ENCODE measurements at regions not wholly inside any gene's neighbourhood (a gene's known extent, or its start where the extent isn't known, plus 50 kb on each side); places are given as distances from the start of the nearest gene placed in this dataset.
"Not testable (repeated sequence)": the region's sequence is repeated elsewhere in the genome, so short reads cannot be mapped to it uniquely, and the experiment has no call there.

DNA sequence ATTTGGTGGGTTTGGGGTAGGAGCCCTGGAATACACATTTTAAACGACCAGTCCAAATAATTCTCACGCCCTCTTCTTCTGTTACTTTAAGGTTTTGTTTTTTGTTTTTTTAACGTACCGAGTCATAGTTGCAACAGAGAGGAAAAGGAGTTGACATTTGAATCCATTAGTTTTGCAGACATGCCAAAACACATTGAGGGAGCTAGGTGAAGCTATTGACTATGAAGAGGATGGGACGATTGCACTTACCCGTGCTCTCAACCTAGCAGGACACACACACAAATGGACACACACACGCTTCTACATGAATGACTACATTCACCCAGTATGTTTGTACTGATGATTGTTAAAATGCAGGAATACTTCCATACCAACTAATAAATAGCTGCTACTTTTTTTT is 54.3 kb upstream of the CIT start:
- Histone ChIP-seq H3K4me1 (no peaks in the 10 kb centered on the region), H3K27me3 (peaks cover 0 to 3% of the 10 kb centered on the region in 2 donors), H3K4me3 (no peak overlapping the region), H3K27ac (no peak overlapping the region), H3K36me3 (no peaks in the 10 kb centered on the region), H3K9me3 (no peaks in the 10 kb centered on the region)
- TF ChIP-seq, protein P1, sequence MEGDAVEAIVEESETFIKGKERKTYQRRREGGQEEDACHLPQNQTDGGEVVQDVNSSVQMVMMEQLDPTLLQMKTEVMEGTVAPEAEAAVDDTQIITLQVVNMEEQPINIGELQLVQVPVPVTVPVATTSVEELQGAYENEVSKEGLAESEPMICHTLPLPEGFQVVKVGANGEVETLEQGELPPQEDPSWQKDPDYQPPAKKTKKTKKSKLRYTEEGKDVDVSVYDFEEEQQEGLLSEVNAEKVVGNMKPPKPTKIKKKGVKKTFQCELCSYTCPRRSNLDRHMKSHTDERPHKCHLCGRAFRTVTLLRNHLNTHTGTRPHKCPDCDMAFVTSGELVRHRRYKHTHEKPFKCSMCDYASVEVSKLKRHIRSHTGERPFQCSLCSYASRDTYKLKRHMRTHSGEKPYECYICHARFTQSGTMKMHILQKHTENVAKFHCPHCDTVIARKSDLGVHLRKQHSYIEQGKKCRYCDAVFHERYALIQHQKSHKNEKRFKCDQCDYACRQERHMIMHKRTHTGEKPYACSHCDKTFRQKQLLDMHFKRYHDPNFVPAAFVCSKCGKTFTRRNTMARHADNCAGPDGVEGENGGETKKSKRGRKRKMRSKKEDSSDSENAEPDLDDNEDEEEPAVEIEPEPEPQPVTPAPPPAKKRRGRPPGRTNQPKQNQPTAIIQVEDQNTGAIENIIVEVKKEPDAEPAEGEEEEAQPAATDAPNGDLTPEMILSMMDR (IDR thresholded peaks at IDR 0.05) = no peak
- no peak for ATAC-seq
- intact Hi-C loops (cut with DNase I) = no loop called here
- no peak for DNase-seq

- TF ChIP-seq, protein P1 (IDR thresholded peaks at IDR 0.05) = no peak
- H3K36me3 ChIP-seq = no peaks in the 10 kb centered on the region
- intact Hi-C loops (cut with DNase I) = no loop called here
- DNase-seq (no peak), ATAC-seq (no peak)
- no peak overlapping the region for H3K4me3 ChIP-seq
- H3K9me3 ChIP-seq = no peaks in the 10 kb centered on the region
- H3K27ac ChIP-seq = no peak overlapping the region
- peaks cover 0 to 3% of the 10 kb centered on the region in 2 donors for H3K27me3 ChIP-seq
- no peaks in the 10 kb centered on the region for H3K4me1 ChIP-seq
Observed at GRCh38 chr12:119932921-119933320, 55.8 kb upstream of the CIT start.

- ATAC-seq; DNase-seq; H3K27ac ChIP-seq; H3K9me3 ChIP-seq; H3K4me3 ChIP-seq; H3K4me1 ChIP-seq; intact Hi-C loops (cut with DNase I); H3K36me3 ChIP-seq: not testable (repeated sequence)
- H3K27me3 ChIP-seq = peaks cover 3 to 17% of the 10 kb centered on the region in 2 donors
Observed at GRCh38 chr12:119934780-119935179, 54.3 kb upstream of the BICDL1 start.

GRCh38 chr12:119936705-119937311 is 52.2 kb upstream of the BICDL1 start:
- TF ChIP-seq, protein P1 (IDR thresholded peaks at IDR 0.05) = no peak
- H3K4me1 ChIP-seq = no peaks in the 10 kb centered on the region
- H3K36me3 ChIP-seq = no peaks in the 10 kb centered on the region
- peak overlapping the region in 1 of 2 donors; percentile 5 for H3K27ac ChIP-seq
- ATAC-seq (peak; percentile 82), DNase-seq (peak in 1 of 4 donors; percentile 50)
- H3K9me3 ChIP-seq = no peaks in the 10 kb centered on the region
- H3K27me3 ChIP-seq = peaks cover 3 to 25% of the 10 kb centered on the region in 2 donors
- intact Hi-C loops (cut with DNase I) = no loop called here
- H3K4me3 ChIP-seq = no peak overlapping the region

GRCh38 chr12:119938049-119938667 is 50.9 kb upstream of the BICDL1 start:
- Histone ChIP-seq H3K9me3 (no peaks in the 10 kb centered on the region), H3K4me3 (no peak overlapping the region), H3K36me3 (no peaks in the 10 kb centered on the region), H3K27ac (no peak overlapping the region), H3K4me1 (no peaks in the 10 kb centered on the region), H3K27me3 (peaks cover 3 to 22% of the 10 kb centered on the region in 2 donors)
- DNase-seq (peak in 2 of 4 donors; percentile 28 to 63), ATAC-seq (peak; percentile 80)
- intact Hi-C loops (cut with DNase I) = no loop called here
- TF ChIP-seq, protein P1 (IDR thresholded peaks at IDR 0.05) = peak; percentile 82
